Choroid plexus epithelial cell (primary cell): ENCODE measurements at regions not wholly inside any gene's neighbourhood (a gene's known extent, or its start where the extent isn't known, plus 50 kb on each side); places are given as distances from the start of the nearest gene placed in this dataset.

Source experiments
- DNase-seq: peaks from one replicate; pipeline ENCODE4 v3.0.0-alpha.2; 2010; ENCODE audit warnings: low read depth
- H3K4me3 ChIP-seq: 2 replicates; pipeline ENCODE4 v1.5.1; 2011; ENCODE audit warnings: low read depth, mild to moderate bottlenecking, control low read depth, low read length, moderate library complexity
- TF ChIP-seq, protein P1 (sequence below): conservative IDR thresholded peaks from 2 replicates; pipeline ENCODE4 v1.5.1; 2011; ENCODE audit warnings: low read depth, mild to moderate bottlenecking, control low read depth, inconsistent platforms, low read length, moderate library complexity

DNA sequence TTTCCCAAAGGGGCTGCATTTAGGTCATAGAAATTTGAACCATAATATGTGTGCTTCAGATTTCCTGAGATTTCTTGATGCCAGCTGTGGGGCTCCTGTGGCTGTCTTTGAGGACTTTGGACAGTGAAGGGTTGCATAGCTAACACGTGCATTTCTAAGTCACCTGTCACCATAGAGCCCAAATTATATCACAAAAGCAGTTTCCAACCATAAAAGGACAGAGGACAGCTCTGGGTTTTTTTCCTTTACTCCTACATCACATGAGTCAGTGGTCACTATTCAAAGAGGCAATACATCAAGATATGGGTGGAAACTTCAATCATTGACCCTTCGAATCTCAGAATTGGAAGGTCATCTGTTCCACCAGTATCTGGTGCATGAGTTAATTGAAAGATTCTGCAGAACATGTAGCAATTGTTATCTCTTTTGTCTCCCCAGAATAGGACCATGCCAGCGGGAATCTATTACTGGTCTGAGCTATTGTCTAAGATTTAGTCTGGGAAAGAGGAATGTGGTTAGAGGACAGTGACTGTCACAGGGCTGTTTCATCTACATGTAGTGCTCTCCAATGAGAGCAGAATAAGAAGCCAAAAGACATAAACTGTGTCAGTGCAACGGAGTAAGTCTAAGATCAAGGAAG lies 133.5 kb downstream of the AASDH start:
- TF ChIP-seq, protein P1, sequence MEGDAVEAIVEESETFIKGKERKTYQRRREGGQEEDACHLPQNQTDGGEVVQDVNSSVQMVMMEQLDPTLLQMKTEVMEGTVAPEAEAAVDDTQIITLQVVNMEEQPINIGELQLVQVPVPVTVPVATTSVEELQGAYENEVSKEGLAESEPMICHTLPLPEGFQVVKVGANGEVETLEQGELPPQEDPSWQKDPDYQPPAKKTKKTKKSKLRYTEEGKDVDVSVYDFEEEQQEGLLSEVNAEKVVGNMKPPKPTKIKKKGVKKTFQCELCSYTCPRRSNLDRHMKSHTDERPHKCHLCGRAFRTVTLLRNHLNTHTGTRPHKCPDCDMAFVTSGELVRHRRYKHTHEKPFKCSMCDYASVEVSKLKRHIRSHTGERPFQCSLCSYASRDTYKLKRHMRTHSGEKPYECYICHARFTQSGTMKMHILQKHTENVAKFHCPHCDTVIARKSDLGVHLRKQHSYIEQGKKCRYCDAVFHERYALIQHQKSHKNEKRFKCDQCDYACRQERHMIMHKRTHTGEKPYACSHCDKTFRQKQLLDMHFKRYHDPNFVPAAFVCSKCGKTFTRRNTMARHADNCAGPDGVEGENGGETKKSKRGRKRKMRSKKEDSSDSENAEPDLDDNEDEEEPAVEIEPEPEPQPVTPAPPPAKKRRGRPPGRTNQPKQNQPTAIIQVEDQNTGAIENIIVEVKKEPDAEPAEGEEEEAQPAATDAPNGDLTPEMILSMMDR, result no peak
- no peak for DNase-seq

DNA sequence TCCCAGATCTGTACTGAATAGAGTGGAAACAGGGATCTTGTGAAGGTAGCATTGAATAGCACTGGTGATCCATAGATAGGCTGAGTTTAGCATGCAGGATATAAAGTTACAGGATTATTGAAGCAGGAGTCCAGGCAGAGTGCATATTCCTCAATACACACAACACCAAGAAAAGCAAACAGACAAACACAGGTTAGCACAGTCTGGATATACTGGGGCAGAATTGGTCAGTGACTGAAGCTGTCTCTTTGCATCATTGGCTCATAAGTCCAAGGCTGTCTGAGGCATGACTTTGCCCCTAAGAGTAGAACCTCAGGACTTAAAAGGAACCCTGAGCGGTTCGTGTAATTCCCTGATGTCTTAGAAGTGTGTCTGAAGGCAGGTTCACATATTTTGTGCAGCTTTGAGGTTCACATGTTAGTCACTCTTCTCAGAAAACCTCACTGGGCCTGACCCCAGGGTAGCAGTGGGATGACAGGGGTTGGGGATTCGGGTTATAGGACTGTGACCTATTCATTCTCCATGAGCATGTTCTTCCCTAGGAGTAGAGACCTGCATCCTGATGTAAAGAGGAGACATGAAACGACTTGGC lies 134.6 kb downstream of the AASDH start:
- TF ChIP-seq, protein P1, result no peak
- no peak overlapping the region for H3K4me3 ChIP-seq
- no peak for DNase-seq

More for the DNA sequence above, 133.5 kb downstream of the AASDH start:
- H3K4me3 ChIP-seq, result no peak overlapping the region

DNA sequence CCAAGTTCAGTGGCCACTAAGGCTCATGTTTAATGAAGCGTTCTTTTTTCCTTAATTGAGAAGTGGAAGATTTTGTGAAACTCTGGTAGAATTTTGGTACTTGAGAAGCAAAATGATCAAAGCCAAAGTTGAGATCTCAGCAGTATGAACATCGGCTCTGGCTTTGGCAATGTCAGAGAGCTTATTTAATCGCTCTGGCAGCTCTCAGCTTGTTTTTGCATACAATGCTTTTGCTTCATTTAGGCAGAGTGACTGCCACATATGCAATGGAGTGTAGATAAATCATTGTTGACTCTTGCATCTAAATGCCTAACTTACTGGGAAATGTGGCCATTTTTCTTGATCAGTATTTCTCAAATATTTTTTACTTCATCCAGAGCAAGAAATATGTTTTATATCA lies 135.7 kb downstream of the AASDH start:
- TF ChIP-seq, protein P1, result no peak
- no peak for DNase-seq
- H3K4me3 ChIP-seq, result no peak overlapping the region

DNA sequence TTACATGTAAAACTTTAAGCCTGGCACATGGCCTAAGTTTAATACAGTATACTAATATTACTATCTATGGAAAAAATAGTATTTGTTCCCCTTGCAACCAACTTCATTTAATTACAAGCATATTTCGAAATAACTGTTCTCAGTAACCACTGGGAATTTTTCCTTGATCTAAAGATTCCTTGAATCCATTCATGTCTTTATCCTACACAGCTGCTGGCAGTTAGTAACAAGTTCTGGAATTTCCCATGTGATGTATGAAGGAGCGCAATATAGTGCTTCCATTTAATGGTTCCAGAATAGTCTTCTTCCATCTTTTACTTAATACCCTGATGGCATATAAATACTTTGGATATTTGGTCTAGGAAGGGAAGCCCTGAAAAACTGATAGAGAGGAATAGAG lies 136.5 kb downstream of the AASDH start:
- H3K4me3 ChIP-seq, result no peak overlapping the region
- TF ChIP-seq, protein P1, result no peak
- no peak for DNase-seq

DNA sequence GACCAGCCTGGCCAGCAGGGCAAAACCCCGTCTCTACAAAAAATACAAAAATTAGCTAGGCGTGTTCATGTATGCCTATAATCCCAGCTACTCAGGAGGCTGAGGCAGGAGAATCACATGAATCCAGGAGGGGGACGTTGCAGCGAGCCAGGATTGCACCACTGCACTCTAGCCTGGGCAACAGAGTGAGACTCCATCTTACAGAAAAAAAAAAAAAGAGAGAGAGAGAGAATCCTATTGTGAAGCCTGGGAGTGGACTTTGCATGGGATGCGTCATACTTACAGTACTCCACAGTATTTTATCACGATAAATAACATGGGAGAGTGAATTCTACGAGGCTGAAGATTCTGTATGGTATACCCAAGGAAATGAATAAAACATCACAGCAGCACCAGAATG lies 139.6 kb downstream of the AASDH start:
- no peak overlapping the region for H3K4me3 ChIP-seq
- DNase-seq, result no peak
- TF ChIP-seq, protein P1, result no peak

DNA sequence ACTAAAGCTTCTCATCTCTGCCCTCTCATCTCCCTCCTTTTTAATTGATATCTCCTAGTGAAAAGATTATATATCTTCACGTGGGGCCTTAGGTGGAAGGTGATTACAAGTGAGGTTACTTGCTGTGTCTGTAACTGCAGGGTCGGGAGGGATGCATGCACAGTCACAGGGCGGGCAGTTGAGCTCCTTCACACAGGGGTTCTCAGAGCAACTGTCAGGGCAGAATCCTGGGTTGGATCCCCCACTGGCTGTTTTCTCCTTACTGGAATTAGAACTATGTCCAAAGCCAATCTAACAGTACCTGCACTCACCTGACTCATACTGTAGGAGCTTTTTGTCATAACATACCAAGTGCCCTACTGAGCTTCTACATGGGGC lies 141.1 kb downstream of the AASDH start:
- no peak for DNase-seq
- TF ChIP-seq, protein P1, result no peak
- H3K4me3 ChIP-seq, result no peak overlapping the region
